NCI-H2107 (cell line): ENCODE measurements at regions not wholly inside any gene's neighbourhood (a gene's known extent, or its start where the extent isn't known, plus 50 kb on each side); places are given as distances from the start of the nearest gene placed in this dataset.
"Not testable (repeated sequence)": the region's sequence is repeated elsewhere in the genome, so short reads cannot be mapped to it uniquely, and the experiment has no call there.

Experiments
- DNase-seq: peaks from one replicate; lab custom pipeline; 2025; lab: John Stamatoyannopoulos, UW

GRCh38 chr4:95898226-95898625 lies 58.3 kb downstream of the PDHA2 start:
- no peak for DNase-seq

GRCh38 chr4:95909211-95909610 lies 69.3 kb downstream of the PDHA2 start:
- no peak for DNase-seq

- DNase-seq: no peak
Observed at GRCh38 chr4:95910749-95911148, 70.9 kb downstream of the PDHA2 start.

- DNase-seq: no peak
Observed at GRCh38 chr4:95921470-95921869, 81.6 kb downstream of the PDHA2 start.

- DNase-seq: no peak
Observed at GRCh38 chr4:95929448-95930064, 89.7 kb downstream of the PDHA2 start.

GRCh38 chr4:95939141-95939540 lies 99.2 kb downstream of the PDHA2 start:
- DNase-seq: no peak

GRCh38 chr4:95949136-95949765 lies 109.4 kb downstream of the PDHA2 start:
- DNase-seq: no peak

GRCh38 chr4:95949808-95950207 lies 109.9 kb downstream of the PDHA2 start:
- DNase-seq: no peak

- not testable (repeated sequence) for DNase-seq
Observed at GRCh38 chr4:95952538-95952937, 112.6 kb downstream of the PDHA2 start.

- DNase-seq: no peak
Observed at GRCh38 chr4:95956094-95956493, 116.2 kb downstream of the PDHA2 start.

- DNase-seq: no peak
Observed at GRCh38 chr4:95957054-95957453, 117.2 kb downstream of the PDHA2 start.

- no peak for DNase-seq
Observed at GRCh38 chr4:95957759-95958158, 117.9 kb downstream of the PDHA2 start.

GRCh38 chr4:95959182-95959581 lies 119.3 kb downstream of the PDHA2 start:
- DNase-seq: no peak

- no peak for DNase-seq
Observed at GRCh38 chr4:95959633-95960032, 119.7 kb downstream of the PDHA2 start.

GRCh38 chr4:95963456-95963855 lies 123.6 kb downstream of the PDHA2 start:
- DNase-seq: no peak

GRCh38 chr4:95979961-95980876 lies 140.3 kb downstream of the PDHA2 start:
- no peak for DNase-seq

GRCh38 chr4:95980877-95981360 lies 141.0 kb downstream of the PDHA2 start:
- no peak for DNase-seq

- DNase-seq: no peak
Observed at GRCh38 chr4:95981591-95981990, 141.7 kb downstream of the PDHA2 start.

- DNase-seq: no peak
Observed at GRCh38 chr4:95982516-95982915, 142.6 kb downstream of the PDHA2 start.

GRCh38 chr4:95984081-95984480 lies 144.2 kb downstream of the PDHA2 start:
- no peak for DNase-seq

GRCh38 chr4:95985051-95985450 lies 145.2 kb downstream of the PDHA2 start:
- no peak for DNase-seq

GRCh38 chr4:95985791-95986550 lies 146.1 kb downstream of the PDHA2 start:
- no peak for DNase-seq
